Endothelial cell of umbilical vein (primary cell): ENCODE measurements at regions not wholly inside any gene's neighbourhood (a gene's known extent, or its start where the extent isn't known, plus 50 kb on each side); places are given as distances from the start of the nearest gene placed in this dataset.

ENCODE experiments used
- BruUV-seq: library from RNA; stranded (reverse); fragments of 400-500 nt; replicated peaks from 2 replicates; lab custom pipeline; 2021; lab: Mats Ljungman, UMichigan
- CTCF ChIA-PET: fragments of 300-600, 350-600 bp; sonication (Branson Sonifier 250); formaldehyde crosslinking; loops from one replicate; lab custom pipeline; 2021; ENCODE audit warnings: antibody characterized with exemption, inconsistent platforms; lab: Charles Lee
- POLR2A ChIA-PET: fragments of 300-600, 350-600 bp; sonication (Branson Sonifier 250); formaldehyde crosslinking; loops from one replicate; lab custom pipeline; 2021; ENCODE audit warnings: antibody characterized with exemption, inconsistent platforms; lab: Charles Lee
- DNase-seq: peaks from one replicate; pipeline ENCODE4 v3.0.0-alpha.2; 2011; ENCODE audit warnings: low read depth, low spot score
- FAIRE-seq: peaks from 2 replicates; lab custom pipeline; 2011; peaks lifted over from hg19 to GRCh38; lab: Jason Lieb, UNC
- H2AFZ ChIP-seq: 2 replicates; pipeline ENCODE4 v1.6.0; 2012; ENCODE audit warnings: low read depth, low read length, control low read depth, inconsistent platforms
- H3K27ac ChIP-seq: 2 replicates; pipeline ENCODE4 v1.5.1; 2011; ENCODE audit warnings: low read depth, mild to moderate bottlenecking, control low read depth, low read length, moderate library complexity; ENCODE audit not compliant: insufficient read depth
- H3K27me3 ChIP-seq, 2 experiments: 2 replicates each; pipeline versions ENCODE4 v1.6.0 to v1.6.1; 2011; ENCODE audit warnings: low read length in 2 of 2, mixed read lengths in 1 of 2; ENCODE audit not compliant: control insufficient read depth in 2 of 2, insufficient read depth in 2 of 2
- H3K36me3 ChIP-seq, 2 experiments: 2 replicates in 1 of 2; 3 replicates in 1 of 2; pipeline ENCODE4 v1.5.1; 2011; ENCODE audit warnings: low read length in 2 of 2, mild to moderate bottlenecking in 1 of 2, moderate library complexity in 1 of 2; ENCODE audit not compliant: control insufficient read depth in 2 of 2, insufficient read depth in 2 of 2; ENCODE audit errors: extremely low read depth in 1 of 2
- H3K4me1 ChIP-seq: 3 replicates; pipeline ENCODE4 v1.5.1; 2011; ENCODE audit warnings: mild to moderate bottlenecking, low read length; ENCODE audit not compliant: control insufficient read depth, insufficient read depth; ENCODE audit errors: extremely low read depth
- H3K4me2 ChIP-seq: 2 replicates; pipeline ENCODE4 v1.6.1; 2011; ENCODE audit warnings: low read length, control low read depth, mixed read lengths; ENCODE audit not compliant: insufficient read depth
- H3K4me3 ChIP-seq, 3 experiments: fragments of 200-600 bp in 1 of 3; sonication (generic), shearing (Covaris generic) in 1 of 3; replicated peaks in 1 of 3; 2 replicates each; pipeline ENCODE4 v1.5.1; 2011 to 2016; ENCODE audit warnings: control low read depth in 3 of 3, low read length in 3 of 3, mild to moderate bottlenecking in 2 of 3, inconsistent platforms in 1 of 3, low read depth in 1 of 3, moderate library complexity in 1 of 3; ENCODE audit not compliant: insufficient read depth in 1 of 3
- H3K79me2 ChIP-seq: 2 replicates; pipeline ENCODE4 v1.6.0; 2012; ENCODE audit warnings: low read length, inconsistent platforms; ENCODE audit not compliant: control insufficient read depth, insufficient read depth
- H3K9ac ChIP-seq: replicated peaks from 2 replicates; pipeline ENCODE3; 2011; ENCODE audit warnings: low read length, control low read depth; ENCODE audit not compliant: insufficient read depth; ENCODE audit errors: extremely low read depth
- H3K9me1 ChIP-seq: replicated peaks from 3 replicates; pipeline ENCODE4 v1.6.0; 2011; ENCODE audit warnings: mild to moderate bottlenecking, low read length; ENCODE audit not compliant: control insufficient read depth, insufficient read depth; ENCODE audit errors: extremely low read depth
- H3K9me3 ChIP-seq: replicated peaks from 2 replicates; pipeline ENCODE4 v1.5.1; 2012; ENCODE audit warnings: low read length, inconsistent platforms; ENCODE audit not compliant: control insufficient read depth, insufficient read depth
- H4K20me1 ChIP-seq: replicated peaks from 2 replicates; pipeline ENCODE3; 2011; ENCODE audit warnings: mild to moderate bottlenecking, low read length; ENCODE audit not compliant: control insufficient read depth, insufficient read depth; ENCODE audit errors: extremely low read depth
- EZH2 ChIP-seq: IDR thresholded peaks from 2 replicates; pipeline ENCODE4 v1.6.1; 2012; ENCODE audit warnings: borderline replicate concordance, low read depth, mild to moderate bottlenecking, moderate library complexity, low read length, inconsistent platforms; ENCODE audit not compliant: severe bottlenecking
- FOS ChIP-seq: IDR thresholded peaks from 2 replicates; pipeline ENCODE4 v1.6.1; 2011; ENCODE audit warnings: mild to moderate bottlenecking, low read length, moderate library complexity, borderline replicate concordance; ENCODE audit not compliant: insufficient read depth
- GATA2 ChIP-seq: IDR thresholded peaks from 2 replicates; pipeline ENCODE4 v1.7.0; 2011; ENCODE audit warnings: low read depth, mild to moderate bottlenecking, moderate library complexity, mixed read lengths, low read length; ENCODE audit not compliant: insufficient read length, insufficient read depth
- JUN ChIP-seq: IDR thresholded peaks from 2 replicates; pipeline ENCODE4 v1.6.1; 2011; ENCODE audit warnings: borderline replicate concordance, low read depth; ENCODE audit not compliant: insufficient read length, insufficient read depth
- MYC ChIP-seq: IDR thresholded peaks from one replicate; pipeline ENCODE4 v1.6.1; 2011; ENCODE audit warnings: mild to moderate bottlenecking, low read depth, low read length
- POLR2A ChIP-seq: IDR thresholded peaks from 2 replicates; pipeline ENCODE4 v1.6.1; 2012; ENCODE audit warnings: low read depth, mild to moderate bottlenecking, control low read depth, low read length
- POLR2AphosphoS5 ChIP-seq: IDR thresholded peaks from 2 replicates; pipeline ENCODE4 v1.6.1; 2012; ENCODE audit warnings: low read depth, mild to moderate bottlenecking, control low read depth, low read length, moderate library complexity; ENCODE audit not compliant: insufficient read depth
- dilution Hi-C: fragments of 300-500 bp; cut with MboI; formaldehyde crosslinking; loops from one replicate; pipeline ENCODE4 v1.15.0; 2019; ENCODE audit warnings: low sequenced_read_pairs; ENCODE audit not compliant: extremely low pct_ligation_motif_present
- intact Hi-C: fragments of 100-400 bp; cut with micrococcal nuclease; formaldehyde crosslinking; loops from one replicate; pipeline ENCODE4 v1.10.0; 2022
- TF ChIP-seq, protein P1 (sequence below): IDR thresholded peaks from 2 replicates; pipeline ENCODE4 v1.6.1; 2011; ENCODE audit not compliant: insufficient read depth, insufficient read length
- TF ChIP-seq, protein P2 (sequence below), 2 donors: IDR thresholded peaks; 1 replicate in 1 of 2; 2 replicates in 1 of 2; pipeline ENCODE4 v1.5.1; 2011; ENCODE audit warnings: low read length in 2 of 2, mild to moderate bottlenecking in 2 of 2, moderate library complexity in 2 of 2, control low read depth in 1 of 2, inconsistent platforms in 1 of 2, low read depth in 1 of 2; ENCODE audit not compliant: insufficient read depth in 1 of 2; ENCODE audit errors: extremely low read depth in 1 of 2

DNA sequence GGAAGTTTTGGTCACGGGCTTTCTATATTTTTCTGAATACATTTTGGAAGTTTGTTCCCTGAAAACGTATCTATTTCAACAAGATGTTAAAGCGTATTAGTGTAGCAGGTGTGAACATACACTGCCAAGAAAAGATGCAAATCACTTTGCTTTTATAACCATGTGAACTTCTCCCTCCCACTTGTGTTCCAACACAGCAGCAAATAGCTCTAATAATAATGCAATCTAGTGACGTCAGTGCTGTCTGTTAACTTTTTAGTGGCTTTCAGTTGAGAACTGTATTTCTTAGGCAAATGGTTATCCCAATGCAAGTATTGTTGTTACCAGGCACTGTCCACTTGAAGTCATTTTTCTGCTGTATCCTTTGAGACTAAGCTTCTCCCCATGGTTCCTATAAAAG is 188.4 kb upstream of the IGFBP3 start:
- BruUV-seq: no TSS peak
- Histone ChIP-seq H3K4me1 (no peaks in the 10 kb centered on the region), H3K9ac (no peak overlapping the region), H4K20me1 (no peaks in the 10 kb centered on the region), H3K27ac (no peak overlapping the region), H3K27me3 (peaks cover 0 to 2% of the 10 kb centered on the region in 2 experiments), H3K9me3 (no peaks in the 10 kb centered on the region), H3K4me2 (no peak overlapping the region), H2AFZ (no peak overlapping the region), H3K36me3 (no peaks in the 10 kb centered on the region), H3K4me3 (no peak overlapping the region), H3K79me2 (no peaks in the 10 kb centered on the region), H3K9me1 (no peaks in the 10 kb centered on the region)
- DNase-seq (no peak), FAIRE-seq (no peak)
- TF ChIP-seq, protein P1, sequence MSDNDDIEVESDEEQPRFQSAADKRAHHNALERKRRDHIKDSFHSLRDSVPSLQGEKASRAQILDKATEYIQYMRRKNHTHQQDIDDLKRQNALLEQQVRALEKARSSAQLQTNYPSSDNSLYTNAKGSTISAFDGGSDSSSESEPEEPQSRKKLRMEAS: no peak
- TF ChIP-seq, protein P2, sequence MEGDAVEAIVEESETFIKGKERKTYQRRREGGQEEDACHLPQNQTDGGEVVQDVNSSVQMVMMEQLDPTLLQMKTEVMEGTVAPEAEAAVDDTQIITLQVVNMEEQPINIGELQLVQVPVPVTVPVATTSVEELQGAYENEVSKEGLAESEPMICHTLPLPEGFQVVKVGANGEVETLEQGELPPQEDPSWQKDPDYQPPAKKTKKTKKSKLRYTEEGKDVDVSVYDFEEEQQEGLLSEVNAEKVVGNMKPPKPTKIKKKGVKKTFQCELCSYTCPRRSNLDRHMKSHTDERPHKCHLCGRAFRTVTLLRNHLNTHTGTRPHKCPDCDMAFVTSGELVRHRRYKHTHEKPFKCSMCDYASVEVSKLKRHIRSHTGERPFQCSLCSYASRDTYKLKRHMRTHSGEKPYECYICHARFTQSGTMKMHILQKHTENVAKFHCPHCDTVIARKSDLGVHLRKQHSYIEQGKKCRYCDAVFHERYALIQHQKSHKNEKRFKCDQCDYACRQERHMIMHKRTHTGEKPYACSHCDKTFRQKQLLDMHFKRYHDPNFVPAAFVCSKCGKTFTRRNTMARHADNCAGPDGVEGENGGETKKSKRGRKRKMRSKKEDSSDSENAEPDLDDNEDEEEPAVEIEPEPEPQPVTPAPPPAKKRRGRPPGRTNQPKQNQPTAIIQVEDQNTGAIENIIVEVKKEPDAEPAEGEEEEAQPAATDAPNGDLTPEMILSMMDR (IDR thresholded peaks at IDR 0.05; ENCODE audit: extremely low read depth in 1 of 2, insufficient read depth in 1 of 2, low read depth in 1 of 2, low read length in 2 of 2): no peak
- no peak for TF ChIP-seq JUN
- CTCF ChIA-PET: no interaction called here
- POLR2A ChIA-PET: no interaction called here
- intact Hi-C loops (no loop called here), dilution Hi-C loops (no loop called here)

DNA sequence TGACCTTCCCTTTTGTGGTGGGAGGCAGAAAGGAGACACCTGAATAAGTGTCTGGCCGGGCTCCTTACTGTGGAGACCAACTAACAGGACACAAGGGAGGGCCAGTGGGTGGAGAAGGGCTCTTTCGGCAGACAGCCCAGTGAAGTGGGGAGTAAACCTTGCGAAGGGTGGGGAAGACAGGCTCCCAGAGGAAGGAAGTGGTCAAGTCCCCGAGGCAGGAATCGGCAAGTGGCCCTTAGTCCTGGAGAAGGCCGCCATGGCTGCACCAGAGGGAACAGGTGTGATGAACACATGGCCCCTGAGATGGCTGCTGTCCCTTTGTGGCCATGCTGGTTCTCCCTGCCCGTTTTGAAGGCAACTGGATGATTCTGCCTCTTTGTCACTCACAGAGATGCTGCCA is 187.2 kb upstream of the IGFBP3 start:
- Histone ChIP-seq H3K36me3 (no peaks in the 10 kb centered on the region), H3K9me3 (no peaks in the 10 kb centered on the region), H4K20me1 (no peaks in the 10 kb centered on the region), H3K4me2 (no peak overlapping the region), H3K4me3 (no peak overlapping the region), H3K9ac (no peak overlapping the region), H3K27me3 (peaks cover 0 to 2% of the 10 kb centered on the region in 2 experiments), H3K27ac (no peak overlapping the region), H2AFZ (no peak overlapping the region), H3K9me1 (no peaks in the 10 kb centered on the region), H3K79me2 (no peaks in the 10 kb centered on the region), H3K4me1 (no peaks in the 10 kb centered on the region)
- FAIRE-seq (no peak), DNase-seq (no peak)
- POLR2A ChIA-PET: no interaction called here
- TF ChIP-seq GATA2 (no peak), EZH2 (no peak), FOS (no peak), POLR2A (no peak), POLR2AphosphoS5 (no peak), JUN (no peak), MYC (no peak)
- TF ChIP-seq, protein P1: no peak
- TF ChIP-seq, protein P2 (IDR thresholded peaks at IDR 0.05; ENCODE audit: extremely low read depth in 1 of 2, insufficient read depth in 1 of 2, low read depth in 1 of 2, low read length in 2 of 2): no peak
- CTCF ChIA-PET: no interaction called here
- intact Hi-C loops (no loop called here), dilution Hi-C loops (no loop called here)
- no TSS peak for BruUV-seq
